ENCODE measurements at regions not wholly inside any gene's neighbourhood (a gene's known extent, or its start where the extent isn't known, plus 50 kb on each side); places are given as distances from the start of the nearest gene placed in this dataset.

- TF ChIP-seq GATA2 (IDR thresholded peaks at IDR 0.05; ENCODE audit: low read depth, low read length), result no peak
- no peak for TF ChIP-seq GATA3 (IDR thresholded peaks at IDR 0.05; ENCODE audit: low read depth, low read length)
Observed at GRCh38 chr7:79547132-79547531, 93.7 kb upstream of the MAGI2 start.

DNA sequence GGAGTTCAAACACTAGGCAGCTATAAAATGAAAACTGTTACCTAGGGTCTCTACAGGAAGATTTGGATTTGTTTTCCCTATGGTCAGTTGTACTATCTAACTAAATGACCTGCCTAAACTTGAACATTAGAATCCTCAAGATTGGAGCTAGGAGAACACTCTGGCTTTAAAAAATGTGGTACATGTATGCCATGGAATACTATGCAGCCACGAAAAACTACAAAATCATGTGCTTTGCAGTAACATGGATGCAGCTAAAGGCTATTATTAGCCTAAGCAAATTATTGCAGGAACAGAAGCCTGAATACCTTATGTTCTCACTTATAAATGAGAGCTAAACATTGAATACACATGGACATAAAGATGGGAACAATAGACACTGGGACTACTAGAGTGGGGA is 87.1 kb upstream of the MAGI2 start:
- no peak for TF ChIP-seq GATA3 (IDR thresholded peaks at IDR 0.05; ENCODE audit: low read depth, low read length)
- TF ChIP-seq GATA2 (IDR thresholded peaks at IDR 0.05; ENCODE audit: low read depth, low read length), result no peak

DNA sequence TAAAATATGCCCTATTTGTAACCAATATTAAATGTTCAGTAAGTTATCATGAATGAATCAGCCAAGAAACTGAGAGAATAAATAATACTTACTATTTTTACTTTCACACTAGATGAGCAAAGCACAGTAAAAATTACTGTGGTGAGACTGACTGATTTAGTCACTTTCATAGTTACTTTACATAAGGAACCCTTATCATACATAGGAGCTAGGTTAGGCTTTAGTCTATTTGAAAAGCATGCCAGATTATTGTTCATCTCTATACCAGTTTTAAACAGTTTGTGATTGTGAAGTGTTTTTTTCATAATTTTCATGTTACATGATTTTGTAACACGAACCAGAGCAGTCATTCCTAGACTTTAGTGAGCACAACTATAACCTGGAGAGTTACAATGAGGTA is 80.7 kb upstream of the MAGI2 start:
- TF ChIP-seq GATA2 (IDR thresholded peaks at IDR 0.05; ENCODE audit: low read depth, low read length), result no peak
- TF ChIP-seq GATA3 (IDR thresholded peaks at IDR 0.05; ENCODE audit: low read depth, low read length), result no peak

DNA sequence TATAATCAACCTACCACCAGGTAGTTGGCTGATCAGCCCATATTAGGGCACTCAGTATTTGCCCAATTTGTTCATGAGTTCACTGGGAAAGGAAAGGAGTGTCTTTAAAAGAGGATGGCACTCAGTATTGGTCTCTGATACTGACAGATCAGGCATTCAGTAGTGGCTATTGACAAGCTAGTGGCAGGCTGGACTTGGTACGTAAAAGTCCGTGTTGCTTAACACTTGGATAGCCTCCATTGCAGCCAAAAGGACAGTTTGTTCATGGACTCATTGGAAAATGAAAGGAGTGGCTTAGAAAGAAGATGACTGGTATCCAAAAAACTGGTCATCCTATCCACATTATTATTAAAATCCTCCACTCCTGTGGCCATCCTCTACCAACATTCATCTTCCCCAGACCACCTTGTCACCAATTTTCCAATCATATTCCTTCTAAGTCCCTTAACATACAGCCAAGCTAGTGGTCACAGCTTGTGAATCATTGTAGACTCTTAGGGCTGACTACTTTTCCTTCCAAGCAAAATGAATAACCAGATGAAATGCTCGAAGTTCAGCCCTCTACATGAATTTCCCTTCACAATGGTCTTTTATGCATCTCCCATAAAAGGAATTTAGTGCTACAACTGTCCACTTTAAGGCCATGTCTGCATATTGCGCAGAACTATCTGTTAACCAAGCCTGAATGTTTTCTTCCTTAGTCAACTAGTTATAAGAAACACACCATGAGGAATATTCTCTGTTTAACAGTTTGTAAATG is 78.6 kb upstream of the MAGI2 start:
- no peak for TF ChIP-seq GATA2 (IDR thresholded peaks at IDR 0.05; ENCODE audit: low read depth, low read length)

- TF ChIP-seq GATA3 (IDR thresholded peaks at IDR 0.05; ENCODE audit: low read depth, low read length), result no peak
- TF ChIP-seq GATA2 (IDR thresholded peaks at IDR 0.05; ENCODE audit: low read depth, low read length), result no peak
Observed at GRCh38 chr7:79531116-79531515, 77.6 kb upstream of the MAGI2 start.

DNA sequence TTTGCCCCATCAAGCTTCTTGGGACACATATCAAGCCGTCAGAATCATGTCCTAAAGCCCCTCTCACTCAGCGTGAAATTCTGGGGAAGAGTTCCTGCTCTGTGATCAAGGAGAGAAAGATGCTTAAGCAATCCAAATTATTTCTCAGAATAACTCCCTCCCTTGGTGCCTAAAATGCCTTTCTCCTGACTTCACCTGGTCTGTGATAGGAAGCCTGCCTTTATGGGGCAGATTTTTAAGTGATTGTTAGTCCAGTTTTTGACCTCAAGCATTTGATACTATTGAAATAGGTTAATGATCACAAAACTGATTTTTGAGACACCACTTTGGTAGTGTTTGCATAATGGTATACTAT is 76.4 kb upstream of the MAGI2 start:
- TF ChIP-seq GATA3 (IDR thresholded peaks at IDR 0.05; ENCODE audit: low read depth, low read length) (no peak), GATA2 (IDR thresholded peaks at IDR 0.05; ENCODE audit: low read depth, low read length) (no peak)

GRCh38 chr7:79529214-79529880 is 75.9 kb upstream of the MAGI2 start:
- TF ChIP-seq GATA3 (IDR thresholded peaks at IDR 0.05; ENCODE audit: low read depth, low read length), result no peak
- no peak for TF ChIP-seq GATA2 (IDR thresholded peaks at IDR 0.05; ENCODE audit: low read depth, low read length)

DNA sequence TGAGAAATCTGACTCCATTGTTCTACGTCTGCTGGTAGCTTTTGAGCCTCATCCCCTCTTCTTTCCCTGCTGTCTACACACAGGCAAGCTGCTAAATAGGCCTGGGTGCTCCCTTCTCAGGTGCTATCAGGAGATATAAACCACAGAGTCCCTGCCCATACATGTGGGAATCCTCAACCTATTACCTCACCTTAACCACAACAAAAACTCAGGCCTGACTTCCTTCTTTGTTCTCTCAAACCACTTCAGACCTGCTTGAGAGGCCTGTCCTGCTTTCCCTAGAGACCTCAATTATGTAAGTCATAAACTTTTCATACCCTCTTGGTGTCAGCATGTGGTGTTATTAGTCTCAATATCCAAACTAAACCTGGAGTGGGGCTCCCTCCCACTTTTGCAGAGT is 75.0 kb upstream of the MAGI2 start:
- TF ChIP-seq GATA2 (IDR thresholded peaks at IDR 0.05; ENCODE audit: low read depth, low read length) (no peak), GATA3 (IDR thresholded peaks at IDR 0.05; ENCODE audit: low read depth, low read length) (no peak)

- no peak for TF ChIP-seq GATA2 (IDR thresholded peaks at IDR 0.05; ENCODE audit: low read depth, low read length)
- no peak for TF ChIP-seq GATA3 (IDR thresholded peaks at IDR 0.05; ENCODE audit: low read depth, low read length)
Observed at GRCh38 chr7:79524048-79524447, 70.6 kb upstream of the MAGI2 start.

DNA sequence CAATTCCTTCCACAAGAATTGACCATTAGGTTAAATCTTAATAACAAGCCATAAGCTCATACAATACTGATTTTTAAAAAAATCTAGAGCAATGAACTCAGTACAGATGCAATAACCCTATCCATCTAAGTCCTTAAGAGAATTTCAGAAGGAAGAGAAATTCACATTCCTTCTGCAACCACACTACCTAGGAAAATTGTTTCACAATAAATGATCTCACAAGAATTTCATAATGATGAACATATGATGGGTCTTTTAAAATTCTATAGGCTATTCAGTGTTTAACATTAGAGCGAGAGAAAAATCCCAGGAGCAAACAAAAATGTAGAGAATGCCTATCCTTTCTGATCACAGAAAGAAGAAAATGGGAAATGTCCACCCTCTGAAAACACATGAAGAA is 70.0 kb upstream of the MAGI2 start:
- TF ChIP-seq GATA3 (IDR thresholded peaks at IDR 0.05; ENCODE audit: low read depth, low read length), result no peak
- no peak for TF ChIP-seq GATA2 (IDR thresholded peaks at IDR 0.05; ENCODE audit: low read depth, low read length)

DNA sequence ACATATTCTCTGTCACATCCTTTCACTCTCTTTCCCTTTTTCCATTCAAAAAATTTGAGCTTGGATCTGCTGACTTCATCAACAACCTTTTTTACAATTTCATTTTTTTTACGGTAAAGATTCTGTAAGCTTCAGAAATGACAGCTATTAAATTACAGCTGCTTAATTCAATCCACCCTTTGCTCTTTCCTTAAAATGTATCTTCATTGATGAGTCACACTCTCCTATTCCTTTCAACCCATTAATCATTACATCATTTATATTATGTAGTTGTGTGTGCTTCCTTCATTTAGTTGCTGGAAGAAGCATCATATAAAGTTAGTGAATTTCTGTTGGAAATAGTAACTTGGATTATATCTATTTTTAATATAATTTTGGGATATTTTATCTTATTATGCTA is 67.1 kb upstream of the MAGI2 start:
- TF ChIP-seq GATA2 (IDR thresholded peaks at IDR 0.05; ENCODE audit: low read depth, low read length) (no peak), GATA3 (IDR thresholded peaks at IDR 0.05; ENCODE audit: low read depth, low read length) (no peak)

- TF ChIP-seq GATA3 (IDR thresholded peaks at IDR 0.05; ENCODE audit: low read depth, low read length) (no peak), GATA2 (IDR thresholded peaks at IDR 0.05; ENCODE audit: low read depth, low read length) (no peak)
Observed at GRCh38 chr7:79515358-79515757, 61.9 kb upstream of the MAGI2 start.

- TF ChIP-seq GATA3 (IDR thresholded peaks at IDR 0.05; ENCODE audit: low read depth, low read length), result no peak
- no peak for TF ChIP-seq GATA2 (IDR thresholded peaks at IDR 0.05; ENCODE audit: low read depth, low read length)
Observed at GRCh38 chr7:79513261-79513660, 59.8 kb upstream of the MAGI2 start.

DNA sequence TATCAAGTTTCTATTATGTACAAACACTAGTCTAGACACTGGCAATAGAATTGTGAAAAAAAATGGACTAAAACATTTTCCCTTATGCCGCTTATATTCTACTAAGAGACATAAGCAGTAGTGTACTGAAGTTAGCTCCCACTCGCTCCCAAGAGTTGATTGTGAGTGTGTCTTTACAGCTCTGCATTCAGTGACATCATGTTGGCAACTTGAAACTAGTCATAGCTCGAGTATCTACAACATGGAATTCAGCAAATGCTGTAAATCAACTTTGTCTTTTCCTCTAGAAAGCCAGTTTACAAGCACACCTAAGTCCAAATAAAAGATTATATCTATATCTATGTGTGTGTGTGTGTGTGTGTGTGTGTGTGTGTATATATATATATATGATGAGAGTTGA is 58.8 kb upstream of the MAGI2 start:
- TF ChIP-seq GATA3 (IDR thresholded peaks at IDR 0.05; ENCODE audit: low read depth, low read length), result no peak
- TF ChIP-seq GATA2 (IDR thresholded peaks at IDR 0.05; ENCODE audit: low read depth, low read length), result no peak

- TF ChIP-seq GATA2 (IDR thresholded peaks at IDR 0.05; ENCODE audit: low read depth, low read length) (no peak), GATA3 (IDR thresholded peaks at IDR 0.05; ENCODE audit: low read depth, low read length) (no peak)
Observed at GRCh38 chr7:79507131-79507530, 53.7 kb upstream of the MAGI2 start.

All from SH-SY5Y (cell line).